ENCODE measurements at regions not wholly inside any gene's neighbourhood (a gene's known extent, or its start where the extent isn't known, plus 50 kb on each side); places are given as distances from the start of the nearest gene placed in this dataset.

DNA sequence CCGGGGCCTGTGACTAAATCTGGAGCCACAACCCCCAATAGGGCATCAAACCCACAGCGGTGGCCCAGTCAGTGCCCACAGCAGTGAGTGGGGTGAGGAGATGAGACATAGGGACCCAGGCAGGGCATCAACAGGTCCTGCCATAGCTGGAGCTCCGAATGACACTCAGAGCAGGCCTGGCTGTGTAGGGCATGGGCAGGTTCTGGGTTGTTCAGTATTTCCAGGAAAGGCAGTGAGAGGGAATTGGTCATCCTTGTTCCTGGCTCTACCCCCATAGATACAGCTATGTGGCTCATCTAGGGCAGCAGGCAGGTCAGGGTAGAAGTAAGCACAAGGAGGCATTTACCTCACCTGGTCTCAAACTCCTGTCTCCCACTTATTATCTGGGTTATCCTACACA is 126.6 kb downstream of the BUD13 start (continued):
- TF ChIP-seq, protein P1, sequence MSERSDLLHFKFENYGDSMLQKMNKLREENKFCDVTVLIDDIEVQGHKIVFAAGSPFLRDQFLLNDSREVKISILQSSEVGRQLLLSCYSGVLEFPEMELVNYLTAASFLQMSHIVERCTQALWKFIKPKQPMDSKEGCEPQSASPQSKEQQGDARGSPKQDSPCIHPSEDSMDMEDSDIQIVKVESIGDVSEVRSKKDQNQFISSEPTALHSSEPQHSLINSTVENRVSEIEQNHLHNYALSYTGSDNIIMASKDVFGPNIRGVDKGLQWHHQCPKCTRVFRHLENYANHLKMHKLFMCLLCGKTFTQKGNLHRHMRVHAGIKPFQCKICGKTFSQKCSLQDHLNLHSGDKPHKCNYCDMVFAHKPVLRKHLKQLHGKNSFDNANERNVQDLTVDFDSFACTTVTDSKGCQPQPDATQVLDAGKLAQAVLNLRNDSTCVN (CRISPR knock-in tag; IDR thresholded peaks at IDR 0.05; ENCODE audit: borderline replicate concordance): no peak
- TF ChIP-seq ZNF232 (CRISPR knock-in tag; IDR thresholded peaks at IDR 0.05; ENCODE audit: borderline replicate concordance): no peak
- no peak for TF ChIP-seq ZSCAN12 (CRISPR knock-in tag; IDR thresholded peaks at IDR 0.05)
- TF ChIP-seq, protein P2, sequence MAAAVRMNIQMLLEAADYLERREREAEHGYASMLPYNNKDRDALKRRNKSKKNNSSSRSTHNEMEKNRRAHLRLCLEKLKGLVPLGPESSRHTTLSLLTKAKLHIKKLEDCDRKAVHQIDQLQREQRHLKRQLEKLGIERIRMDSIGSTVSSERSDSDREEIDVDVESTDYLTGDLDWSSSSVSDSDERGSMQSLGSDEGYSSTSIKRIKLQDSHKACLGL (CRISPR knock-in tag; IDR thresholded peaks at IDR 0.05): no peak
- no peak for TF ChIP-seq ZSCAN20 (CRISPR knock-in tag; IDR thresholded peaks at IDR 0.05; ENCODE audit: borderline replicate concordance)
- TF ChIP-seq ZNF879 (CRISPR knock-in tag; IDR thresholded peaks at IDR 0.05): no peak
- TF ChIP-seq, protein P3, sequence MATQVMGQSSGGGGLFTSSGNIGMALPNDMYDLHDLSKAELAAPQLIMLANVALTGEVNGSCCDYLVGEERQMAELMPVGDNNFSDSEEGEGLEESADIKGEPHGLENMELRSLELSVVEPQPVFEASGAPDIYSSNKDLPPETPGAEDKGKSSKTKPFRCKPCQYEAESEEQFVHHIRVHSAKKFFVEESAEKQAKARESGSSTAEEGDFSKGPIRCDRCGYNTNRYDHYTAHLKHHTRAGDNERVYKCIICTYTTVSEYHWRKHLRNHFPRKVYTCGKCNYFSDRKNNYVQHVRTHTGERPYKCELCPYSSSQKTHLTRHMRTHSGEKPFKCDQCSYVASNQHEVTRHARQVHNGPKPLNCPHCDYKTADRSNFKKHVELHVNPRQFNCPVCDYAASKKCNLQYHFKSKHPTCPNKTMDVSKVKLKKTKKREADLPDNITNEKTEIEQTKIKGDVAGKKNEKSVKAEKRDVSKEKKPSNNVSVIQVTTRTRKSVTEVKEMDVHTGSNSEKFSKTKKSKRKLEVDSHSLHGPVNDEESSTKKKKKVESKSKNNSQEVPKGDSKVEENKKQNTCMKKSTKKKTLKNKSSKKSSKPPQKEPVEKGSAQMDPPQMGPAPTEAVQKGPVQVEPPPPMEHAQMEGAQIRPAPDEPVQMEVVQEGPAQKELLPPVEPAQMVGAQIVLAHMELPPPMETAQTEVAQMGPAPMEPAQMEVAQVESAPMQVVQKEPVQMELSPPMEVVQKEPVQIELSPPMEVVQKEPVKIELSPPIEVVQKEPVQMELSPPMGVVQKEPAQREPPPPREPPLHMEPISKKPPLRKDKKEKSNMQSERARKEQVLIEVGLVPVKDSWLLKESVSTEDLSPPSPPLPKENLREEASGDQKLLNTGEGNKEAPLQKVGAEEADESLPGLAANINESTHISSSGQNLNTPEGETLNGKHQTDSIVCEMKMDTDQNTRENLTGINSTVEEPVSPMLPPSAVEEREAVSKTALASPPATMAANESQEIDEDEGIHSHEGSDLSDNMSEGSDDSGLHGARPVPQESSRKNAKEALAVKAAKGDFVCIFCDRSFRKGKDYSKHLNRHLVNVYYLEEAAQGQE (IDR thresholded peaks at IDR 0.05; ENCODE audit: borderline replicate concordance in 1 of 2, low read depth in 1 of 2, low read length in 2 of 2): no peak
- no peak for TF ChIP-seq ZFP36L2 (CRISPR knock-in tag; IDR thresholded peaks at IDR 0.05)

DNA sequence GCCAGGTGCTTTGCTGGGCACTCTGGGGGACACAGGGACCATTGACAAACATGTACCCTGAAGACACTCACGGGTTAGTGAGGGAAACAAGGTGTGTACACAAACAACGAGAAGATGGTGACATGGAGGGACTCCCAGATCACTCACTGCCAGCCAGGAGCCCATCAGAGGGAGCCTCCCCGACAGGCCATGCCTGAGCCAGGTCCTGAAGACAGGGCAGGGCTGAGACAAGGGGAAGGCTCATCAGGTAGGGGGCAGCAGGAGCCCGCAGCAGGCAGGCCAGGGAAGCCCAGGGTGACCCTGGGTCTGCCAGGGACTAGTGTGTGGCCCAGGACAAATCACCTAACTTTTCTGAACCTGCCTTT is 127.9 kb downstream of the BUD13 start:
- FAIRE-seq: no peak
- DNase-seq (ENCODE audit: low spot score): peak; percentile 8
- POLR2A ChIA-PET: no interaction called here
- no peak overlapping the region for H3K4me3 ChIP-seq (replicated peaks in 1 of 3; ENCODE audit: insufficient read depth in 1 of 3, low read depth in 2 of 3, low read length in 3 of 3)
- no peaks in the 10 kb centered on the region for H4K20me1 ChIP-seq (ENCODE audit: insufficient read depth, low read length)
- WGBS (ENCODE audit: low lambda C conversion rate): 43% methylated on average over 3 of the region's 4 CpGs
- H3K9ac ChIP-seq (ENCODE audit: insufficient read depth, low read depth, low read length): no peak overlapping the region
- H3K27ac ChIP-seq (ENCODE audit: extremely low read length, insufficient read depth, low read length): no peak overlapping the region
- H3K4me1 ChIP-seq (ENCODE audit: insufficient read depth, low read length): no peaks in the 10 kb centered on the region
- H3K79me2 ChIP-seq (ENCODE audit: insufficient read depth, low read length): no peaks in the 10 kb centered on the region
- H3K36me3 ChIP-seq (replicated peaks in 1 of 2; ENCODE audit: control insufficient read depth in 1 of 2, insufficient read depth in 2 of 2, low read length in 2 of 2): no peaks in the 10 kb centered on the region
- CTCF ChIA-PET (ENCODE audit: low intra/inter-chr PET ratio, low total read pairs): no interaction called here
- H2AFZ ChIP-seq (ENCODE audit: low read length): no peak overlapping the region
- no peaks in the 10 kb centered on the region for H3K9me3 ChIP-seq (ENCODE audit: low read length)
- H3K4me2 ChIP-seq (ENCODE audit: low read depth, low read length): no peak overlapping the region
- ATAC-seq: peak; percentile 81
- no TSS peak for BruUV-seq (replicated peaks)
- intact Hi-C loops (cut with micrococcal nuclease; ENCODE audit: unreplicated experiment) (loop anchor here (1.0 to 10.0 kb wide), 2 partner anchors 46 to 1540 kb away; no protein-coding TSS in a partner anchor), in situ Hi-C loops (cut with HindIII; ENCODE audit: extremely low pct_ligation_motif_present, low pct_unique_long_range_greater_than_20kb) (loop anchor here (5.0 kb wide), 1 partner anchor 47 kb away; no protein-coding TSS in a partner anchor)
- no peaks in the 10 kb centered on the region; a peak in 1 of 5 replicates for H3K27me3 ChIP-seq (ENCODE audit: control insufficient read depth in 1 of 2, insufficient read depth in 2 of 2, low read length in 2 of 2)
- TF ChIP-seq, protein P4, sequence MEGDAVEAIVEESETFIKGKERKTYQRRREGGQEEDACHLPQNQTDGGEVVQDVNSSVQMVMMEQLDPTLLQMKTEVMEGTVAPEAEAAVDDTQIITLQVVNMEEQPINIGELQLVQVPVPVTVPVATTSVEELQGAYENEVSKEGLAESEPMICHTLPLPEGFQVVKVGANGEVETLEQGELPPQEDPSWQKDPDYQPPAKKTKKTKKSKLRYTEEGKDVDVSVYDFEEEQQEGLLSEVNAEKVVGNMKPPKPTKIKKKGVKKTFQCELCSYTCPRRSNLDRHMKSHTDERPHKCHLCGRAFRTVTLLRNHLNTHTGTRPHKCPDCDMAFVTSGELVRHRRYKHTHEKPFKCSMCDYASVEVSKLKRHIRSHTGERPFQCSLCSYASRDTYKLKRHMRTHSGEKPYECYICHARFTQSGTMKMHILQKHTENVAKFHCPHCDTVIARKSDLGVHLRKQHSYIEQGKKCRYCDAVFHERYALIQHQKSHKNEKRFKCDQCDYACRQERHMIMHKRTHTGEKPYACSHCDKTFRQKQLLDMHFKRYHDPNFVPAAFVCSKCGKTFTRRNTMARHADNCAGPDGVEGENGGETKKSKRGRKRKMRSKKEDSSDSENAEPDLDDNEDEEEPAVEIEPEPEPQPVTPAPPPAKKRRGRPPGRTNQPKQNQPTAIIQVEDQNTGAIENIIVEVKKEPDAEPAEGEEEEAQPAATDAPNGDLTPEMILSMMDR (CRISPR knock-in tag; IDR thresholded peaks at IDR 0.05): peak; percentile 68
- no peak for TF ChIP-seq ZNF841 (CRISPR knock-in tag; IDR thresholded peaks at IDR 0.05; ENCODE audit: borderline replicate concordance)
- TF ChIP-seq ZNF850 (CRISPR knock-in tag; conservative IDR thresholded peaks at IDR 0.05): no peak
- peak; percentile 7; the same call in 1 of the 2 replicates for TF ChIP-seq SMC3 (IDR thresholded peaks at IDR 0.05; ENCODE audit: low read length)
- peak; percentile 49; the same call in 1 of the 2 replicates for TF ChIP-seq RAD21 (CRISPR knock-in tag; IDR thresholded peaks at IDR 0.05)
- TF ChIP-seq HDAC2 (CRISPR knock-in tag; IDR thresholded peaks at IDR 0.05): no peak
- no peak for TF ChIP-seq ZNF780A (CRISPR knock-in tag; IDR thresholded peaks at IDR 0.05)
- TF ChIP-seq, protein P5, sequence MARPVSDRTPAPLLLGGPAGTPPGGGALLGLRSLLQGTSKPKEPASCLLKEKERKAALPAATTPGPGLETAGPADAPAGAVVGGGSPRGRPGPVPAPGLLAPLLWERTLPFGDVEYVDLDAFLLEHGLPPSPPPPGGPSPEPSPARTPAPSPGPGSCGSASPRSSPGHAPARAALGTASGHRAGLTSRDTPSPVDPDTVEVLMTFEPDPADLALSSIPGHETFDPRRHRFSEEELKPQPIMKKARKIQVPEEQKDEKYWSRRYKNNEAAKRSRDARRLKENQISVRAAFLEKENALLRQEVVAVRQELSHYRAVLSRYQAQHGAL (CRISPR knock-in tag; IDR thresholded peaks at IDR 0.05; ENCODE audit: not compliant biosample characterization): no peak
- TF ChIP-seq HOXA3 (CRISPR knock-in tag; IDR thresholded peaks at IDR 0.05): no peak

All from HepG2 (cell line).